ENCODE measurements at regions not wholly inside any gene's neighbourhood (a gene's known extent, or its start where the extent isn't known, plus 50 kb on each side); places are given as distances from the start of the nearest gene placed in this dataset.

- Histone ChIP-seq H3K4me3 (ENCODE audit: low read depth, low read length) (no peak overlapping the region), H3K27ac (ENCODE audit: low read depth, low read length) (peak overlapping the region; percentile 47), H3K36me3 (ENCODE audit: control insufficient read depth, insufficient read depth, low read length) (no peaks in the 10 kb centered on the region), H3K9me3 (ENCODE audit: control insufficient read depth, insufficient read depth, low read length) (no peaks in the 10 kb centered on the region), H3K27me3 (ENCODE audit: control insufficient read depth, insufficient read depth, low read length) (peaks cover 4% of the 10 kb centered on the region), H3K4me1 (ENCODE audit: control insufficient read depth, insufficient read depth, low read length) (peaks cover 17% of the 10 kb centered on the region)
- peak in 1 of 6 donors; percentile 20 for DNase-seq (ENCODE audit: low read depth in 4 of 6, low spot score in 6 of 6)
- WGBS (ENCODE audit: insufficient coverage) = 54% methylated on average over 28 of the region's 28 CpGs
Measured at GRCh38 chr16:86919578-86920305, 341.4 kb downstream of the FOXL1 start.

GRCh38 chr16:86921289-86921688 lies 342.9 kb downstream of the FOXL1 start:
- peaks cover 14% of the 10 kb centered on the region for H3K27me3 ChIP-seq (ENCODE audit: control insufficient read depth, insufficient read depth, low read length)
- no peaks in the 10 kb centered on the region for H3K9me3 ChIP-seq (ENCODE audit: control insufficient read depth, insufficient read depth, low read length)
- H3K4me1 ChIP-seq (ENCODE audit: control insufficient read depth, insufficient read depth, low read length) = peaks cover 21% of the 10 kb centered on the region
- WGBS (ENCODE audit: insufficient coverage) = 100% methylated on average over 4 of the region's 4 CpGs
- H3K36me3 ChIP-seq (ENCODE audit: control insufficient read depth, insufficient read depth, low read length) = no peaks in the 10 kb centered on the region
- no peak overlapping the region for H3K27ac ChIP-seq (ENCODE audit: low read depth, low read length)
- no peak overlapping the region for H3K4me3 ChIP-seq (ENCODE audit: low read depth, low read length)
- no peak for DNase-seq (ENCODE audit: low read depth in 4 of 6, low spot score in 6 of 6)

- no peak overlapping the region for H3K27ac ChIP-seq (ENCODE audit: low read depth, low read length)
- H3K36me3 ChIP-seq (ENCODE audit: control insufficient read depth, insufficient read depth, low read length) = no peaks in the 10 kb centered on the region
- peaks cover 18% of the 10 kb centered on the region for H3K27me3 ChIP-seq (ENCODE audit: control insufficient read depth, insufficient read depth, low read length)
- no peaks in the 10 kb centered on the region for H3K9me3 ChIP-seq (ENCODE audit: control insufficient read depth, insufficient read depth, low read length)
- WGBS (ENCODE audit: insufficient coverage) = 100% methylated on average over 1 of the region's 7 CpGs
- H3K4me1 ChIP-seq (ENCODE audit: control insufficient read depth, insufficient read depth, low read length) = peaks cover 25% of the 10 kb centered on the region
- no peak overlapping the region for H3K4me3 ChIP-seq (ENCODE audit: low read depth, low read length)
- no peak for DNase-seq (ENCODE audit: low read depth in 4 of 6, low spot score in 6 of 6)
Measured at GRCh38 chr16:86922311-86922710, 344.0 kb downstream of the FOXL1 start.

GRCh38 chr16:86923656-86924055 lies 345.3 kb downstream of the FOXL1 start:
- Histone ChIP-seq H3K27ac (ENCODE audit: low read depth, low read length) (no peak overlapping the region), H3K27me3 (ENCODE audit: control insufficient read depth, insufficient read depth, low read length) (peaks cover 19% of the 10 kb centered on the region), H3K9me3 (ENCODE audit: control insufficient read depth, insufficient read depth, low read length) (no peaks in the 10 kb centered on the region), H3K4me1 (ENCODE audit: control insufficient read depth, insufficient read depth, low read length) (peaks cover 25% of the 10 kb centered on the region), H3K4me3 (ENCODE audit: low read depth, low read length) (no peak overlapping the region), H3K36me3 (ENCODE audit: control insufficient read depth, insufficient read depth, low read length) (no peaks in the 10 kb centered on the region)
- DNase-seq (ENCODE audit: low read depth in 4 of 6, low spot score in 6 of 6) = no peak
- WGBS (ENCODE audit: insufficient coverage) = no CpG with 5 or more reads among the region's 4 CpGs

- H3K27me3 ChIP-seq (ENCODE audit: control insufficient read depth, insufficient read depth, low read length) = peaks cover 21% of the 10 kb centered on the region
Measured at GRCh38 chr16:86924537-86924936, 346.2 kb downstream of the FOXL1 start.

GRCh38 chr16:86925067-86925791 lies 346.9 kb downstream of the FOXL1 start:
- Histone ChIP-seq H3K36me3 (ENCODE audit: control insufficient read depth, insufficient read depth, low read length) (no peaks in the 10 kb centered on the region), H3K27me3 (ENCODE audit: control insufficient read depth, insufficient read depth, low read length) (peaks cover 18% of the 10 kb centered on the region), H3K4me1 (ENCODE audit: control insufficient read depth, insufficient read depth, low read length) (peaks cover 14% of the 10 kb centered on the region), H3K9me3 (ENCODE audit: control insufficient read depth, insufficient read depth, low read length) (no peaks in the 10 kb centered on the region), H3K27ac (ENCODE audit: low read depth, low read length) (no peak overlapping the region), H3K4me3 (ENCODE audit: low read depth, low read length) (no peak overlapping the region)
- peak in 1 of 6 donors; percentile 87 for DNase-seq (ENCODE audit: low read depth in 4 of 6, low spot score in 6 of 6)
- 55% methylated on average over 17 of the region's 18 CpGs for WGBS (ENCODE audit: insufficient coverage)

More at GRCh38 chr16:86924537-86924936, 346.2 kb downstream of the FOXL1 start:
- WGBS (ENCODE audit: insufficient coverage) = 90% methylated on average over 5 of the region's 6 CpGs
- peaks cover 21% of the 10 kb centered on the region for H3K4me1 ChIP-seq (ENCODE audit: control insufficient read depth, insufficient read depth, low read length)
- no peaks in the 10 kb centered on the region for H3K36me3 ChIP-seq (ENCODE audit: control insufficient read depth, insufficient read depth, low read length)
- no peaks in the 10 kb centered on the region for H3K9me3 ChIP-seq (ENCODE audit: control insufficient read depth, insufficient read depth, low read length)
- DNase-seq (ENCODE audit: low read depth in 4 of 6, low spot score in 6 of 6) = no peak
- H3K27ac ChIP-seq (ENCODE audit: low read depth, low read length) = no peak overlapping the region
- H3K4me3 ChIP-seq (ENCODE audit: low read depth, low read length) = no peak overlapping the region

- Histone ChIP-seq H3K36me3 (ENCODE audit: control insufficient read depth, insufficient read depth, low read length) (no peaks in the 10 kb centered on the region), H3K9me3 (ENCODE audit: control insufficient read depth, insufficient read depth, low read length) (no peaks in the 10 kb centered on the region), H3K4me3 (ENCODE audit: low read depth, low read length) (no peak overlapping the region), H3K4me1 (ENCODE audit: control insufficient read depth, insufficient read depth, low read length) (peaks cover 17% of the 10 kb centered on the region), H3K27me3 (ENCODE audit: control insufficient read depth, insufficient read depth, low read length) (peaks cover 18% of the 10 kb centered on the region), H3K27ac (ENCODE audit: low read depth, low read length) (no peak overlapping the region)
- no peak for DNase-seq (ENCODE audit: low read depth in 4 of 6, low spot score in 6 of 6)
- 59% methylated on average over 28 of the region's 30 CpGs for WGBS (ENCODE audit: insufficient coverage)
Measured at GRCh38 chr16:86926181-86927094, 348.1 kb downstream of the FOXL1 start.

GRCh38 chr16:86927699-86928098 lies 349.4 kb downstream of the FOXL1 start:
- Histone ChIP-seq H3K9me3 (ENCODE audit: control insufficient read depth, insufficient read depth, low read length) (no peaks in the 10 kb centered on the region), H3K4me1 (ENCODE audit: control insufficient read depth, insufficient read depth, low read length) (peaks cover 22% of the 10 kb centered on the region), H3K4me3 (ENCODE audit: low read depth, low read length) (no peak overlapping the region), H3K27ac (ENCODE audit: low read depth, low read length) (no peak overlapping the region), H3K36me3 (ENCODE audit: control insufficient read depth, insufficient read depth, low read length) (no peaks in the 10 kb centered on the region), H3K27me3 (ENCODE audit: control insufficient read depth, insufficient read depth, low read length) (peaks cover 18% of the 10 kb centered on the region)
- no CpG with 5 or more reads among the region's 3 CpGs for WGBS (ENCODE audit: insufficient coverage)
- DNase-seq (ENCODE audit: low read depth in 4 of 6, low spot score in 6 of 6) = no peak

GRCh38 chr16:86928523-86929011 lies 350.2 kb downstream of the FOXL1 start:
- no peak overlapping the region for H3K27ac ChIP-seq (ENCODE audit: low read depth, low read length)
- peaks cover 18% of the 10 kb centered on the region for H3K27me3 ChIP-seq (ENCODE audit: control insufficient read depth, insufficient read depth, low read length)
- H3K4me3 ChIP-seq (ENCODE audit: low read depth, low read length) = no peak overlapping the region
- H3K36me3 ChIP-seq (ENCODE audit: control insufficient read depth, insufficient read depth, low read length) = no peaks in the 10 kb centered on the region
- DNase-seq (ENCODE audit: low read depth in 4 of 6, low spot score in 6 of 6) = no peak
- no peaks in the 10 kb centered on the region for H3K9me3 ChIP-seq (ENCODE audit: control insufficient read depth, insufficient read depth, low read length)
- WGBS (ENCODE audit: insufficient coverage) = 67% methylated on average over 9 of the region's 9 CpGs
- peaks cover 22% of the 10 kb centered on the region for H3K4me1 ChIP-seq (ENCODE audit: control insufficient read depth, insufficient read depth, low read length)
